T-helper 9 cell (primary cell): ENCODE measurements at regions not wholly inside any gene's neighbourhood (a gene's known extent, or its start where the extent isn't known, plus 50 kb on each side); places are given as distances from the start of the nearest gene placed in this dataset.

Experiments
- DNase-seq: peaks from one replicate; pipeline ENCODE4 v3.0.0-alpha.2; 2020

DNA sequence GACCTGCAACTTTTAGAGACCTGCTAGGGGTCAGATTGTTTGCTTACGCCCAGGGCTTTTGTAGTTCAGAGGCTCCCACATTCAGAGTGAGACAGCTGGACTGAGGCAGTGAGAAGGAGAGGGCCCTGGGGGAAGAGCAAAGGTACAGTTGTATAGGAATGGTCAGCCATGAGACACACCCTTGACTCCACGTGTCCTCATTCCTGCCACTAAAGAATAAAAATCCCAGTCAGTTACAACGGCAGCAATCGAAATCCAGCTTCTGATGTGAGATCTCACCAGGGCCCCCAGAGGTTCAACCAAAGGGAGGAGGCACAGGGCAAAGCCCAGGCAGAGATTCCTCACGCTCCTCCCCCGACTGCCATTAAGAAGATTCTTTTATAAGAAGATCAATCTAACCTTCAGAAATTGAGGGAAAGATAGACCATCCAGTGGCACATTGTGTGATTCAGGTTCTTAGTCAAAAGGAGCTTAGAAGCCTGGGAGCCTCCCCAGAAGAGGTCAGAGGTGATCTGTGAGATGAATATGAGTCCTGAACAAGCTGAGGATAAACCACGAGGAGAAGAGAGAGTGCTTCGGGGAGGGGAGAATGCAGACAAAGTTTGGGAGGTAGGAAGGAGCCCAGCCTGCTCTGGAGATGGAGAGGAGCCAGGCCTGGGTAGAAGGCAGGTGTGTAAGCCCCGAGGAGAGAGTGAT is 317.0 kb downstream of the CYP26B1 start:
- no peak for DNase-seq

DNA sequence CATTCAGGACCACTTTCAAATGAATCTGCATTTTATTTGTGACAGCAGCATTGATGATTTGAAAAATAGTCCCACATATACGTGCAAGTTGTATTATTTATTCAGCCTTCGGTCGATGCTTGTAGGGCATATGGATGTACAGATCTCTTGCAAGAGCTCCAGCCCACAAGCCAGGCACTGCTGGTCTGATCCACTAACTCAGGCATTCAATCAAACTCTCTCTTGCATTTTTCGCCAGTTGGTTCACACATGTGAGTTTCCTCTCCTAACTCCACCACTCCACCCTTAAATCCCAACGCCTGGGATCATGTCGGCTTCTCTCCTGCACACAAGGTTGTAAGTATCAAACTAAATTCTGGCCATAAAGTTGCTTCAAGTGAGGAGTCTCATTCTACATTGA is 318.7 kb downstream of the CYP26B1 start:
- no peak for DNase-seq

DNA sequence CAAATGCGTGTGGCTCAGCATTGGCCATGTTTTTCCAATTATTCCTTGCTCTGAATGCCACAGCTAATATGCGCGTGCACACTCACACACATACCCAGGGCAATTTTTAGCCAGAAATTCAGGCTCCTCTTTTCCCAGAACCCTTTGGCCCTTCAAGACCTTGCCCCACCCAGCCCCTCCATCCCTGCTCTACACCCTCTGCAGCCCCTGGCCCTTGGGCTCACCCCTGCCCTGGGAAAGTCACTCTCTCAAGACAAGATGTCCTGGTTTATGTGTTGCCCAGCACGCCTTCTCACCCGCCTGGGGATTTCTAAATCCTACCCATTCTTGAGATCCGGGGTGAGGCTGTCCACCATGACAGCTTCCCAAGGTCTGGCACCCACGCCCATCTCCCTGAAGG is 319.7 kb downstream of the CYP26B1 start:
- no peak for DNase-seq

DNA sequence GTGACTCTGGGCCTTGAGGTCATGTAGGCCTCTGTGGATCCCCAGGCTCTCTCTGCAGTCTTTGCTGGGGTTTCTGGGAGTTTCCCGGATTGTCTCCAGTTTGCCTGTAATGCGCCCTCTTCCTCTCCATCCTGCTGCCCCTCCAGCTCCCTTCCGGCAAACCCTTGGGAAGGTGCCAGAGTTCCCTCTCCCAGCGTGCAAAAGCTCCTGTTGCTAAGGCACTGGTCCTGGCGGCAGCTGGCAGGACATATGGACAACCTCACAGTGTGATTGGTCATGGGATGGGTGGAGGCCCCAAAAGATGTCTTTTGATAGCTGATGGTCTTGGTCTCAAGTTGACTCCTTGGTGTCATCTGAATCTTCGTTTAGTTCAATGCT is 320.1 kb downstream of the CYP26B1 start:
- DNase-seq = no peak

DNA sequence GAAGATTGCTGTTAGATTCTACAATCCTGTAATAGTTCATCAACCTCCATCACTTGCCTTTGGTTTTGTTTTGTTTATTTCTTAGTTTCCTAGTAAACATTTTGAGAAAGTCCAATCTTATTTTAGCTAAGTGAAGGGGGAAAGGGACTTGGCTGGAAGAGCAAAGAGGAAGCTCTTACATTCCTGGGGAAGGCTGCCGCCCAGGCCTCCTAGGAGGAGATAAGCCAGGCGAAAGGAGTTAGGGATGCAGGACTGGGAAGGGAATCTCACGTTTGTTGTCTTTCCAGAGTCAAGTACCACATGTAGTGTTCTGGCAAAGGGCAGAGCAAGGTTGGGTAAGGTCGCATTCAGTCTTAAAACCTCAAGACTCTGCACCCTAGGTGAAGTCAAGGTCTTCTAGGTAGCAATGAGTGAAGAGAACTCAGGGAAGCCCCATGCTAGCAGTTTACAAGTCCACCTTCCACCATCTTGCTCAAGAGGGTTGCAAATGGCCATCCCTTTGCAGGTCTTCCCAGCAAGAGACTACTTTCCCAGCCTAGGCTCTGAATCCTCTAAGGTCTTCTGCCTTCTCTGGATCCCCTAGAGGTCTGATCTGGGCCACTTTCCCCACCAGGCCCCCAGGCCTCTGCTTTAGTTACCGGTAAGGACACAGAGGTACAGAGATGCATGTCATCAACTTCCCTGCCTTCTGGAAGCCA is 320.7 kb downstream of the CYP26B1 start:
- DNase-seq = no peak

DNA sequence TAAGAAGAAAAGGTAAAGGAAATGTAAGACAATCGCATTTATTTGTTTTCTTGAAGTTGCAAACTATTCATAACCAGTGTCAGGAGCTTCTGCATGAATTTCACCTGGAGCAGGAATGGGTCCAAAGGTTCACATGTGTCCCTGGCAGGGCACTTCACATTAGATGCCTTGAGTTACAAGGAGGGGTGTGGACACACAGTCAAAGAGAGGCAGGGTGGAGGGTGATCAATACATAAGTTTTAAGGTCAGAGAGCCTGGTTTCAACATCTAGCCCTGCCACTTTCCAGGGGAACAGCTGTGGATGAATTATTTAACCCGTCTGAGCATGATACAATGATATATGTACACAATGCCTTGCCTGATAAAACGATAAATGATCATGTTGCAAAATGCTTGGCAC is 321.4 kb downstream of the CYP26B1 start:
- DNase-seq = no peak

DNA sequence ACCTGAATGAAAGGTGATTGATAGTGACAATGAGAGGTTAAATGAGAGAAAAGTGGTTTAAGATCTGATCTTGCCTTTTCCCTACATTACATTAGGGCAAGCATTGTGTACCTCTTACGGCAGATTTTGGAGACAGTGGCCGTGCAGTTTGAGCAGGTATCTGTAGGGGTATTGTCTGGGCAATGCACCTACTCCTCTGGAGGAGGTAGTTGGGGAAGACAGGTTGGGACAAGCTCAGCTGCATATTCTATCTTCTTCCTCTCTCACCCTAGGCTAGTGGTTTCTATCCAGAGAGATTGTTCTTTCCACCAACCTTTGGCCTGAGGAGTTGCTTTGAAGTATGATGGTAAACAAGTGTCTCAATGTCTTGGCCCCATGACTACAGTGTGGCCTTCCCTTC is 323.2 kb downstream of the CYP26B1 start:
- DNase-seq = no peak

DNA sequence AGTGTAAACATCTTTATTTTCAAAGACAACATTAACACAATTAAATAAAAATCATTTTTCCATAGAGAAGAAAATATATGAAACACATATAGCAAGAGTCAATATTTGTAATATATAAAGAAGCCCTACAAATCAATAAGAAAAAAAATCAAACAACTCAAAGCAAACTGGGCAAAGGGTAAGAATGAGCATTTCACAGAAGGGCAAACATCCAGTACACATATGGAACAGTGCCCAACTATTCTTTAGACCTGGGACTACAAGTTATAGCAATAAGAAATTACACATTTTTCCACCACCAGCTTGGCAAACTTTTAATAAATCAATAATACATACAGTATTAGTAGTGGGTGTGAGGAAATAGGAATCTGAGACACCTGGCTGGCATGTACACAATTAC is 324.1 kb downstream of the CYP26B1 start:
- no peak for DNase-seq

DNA sequence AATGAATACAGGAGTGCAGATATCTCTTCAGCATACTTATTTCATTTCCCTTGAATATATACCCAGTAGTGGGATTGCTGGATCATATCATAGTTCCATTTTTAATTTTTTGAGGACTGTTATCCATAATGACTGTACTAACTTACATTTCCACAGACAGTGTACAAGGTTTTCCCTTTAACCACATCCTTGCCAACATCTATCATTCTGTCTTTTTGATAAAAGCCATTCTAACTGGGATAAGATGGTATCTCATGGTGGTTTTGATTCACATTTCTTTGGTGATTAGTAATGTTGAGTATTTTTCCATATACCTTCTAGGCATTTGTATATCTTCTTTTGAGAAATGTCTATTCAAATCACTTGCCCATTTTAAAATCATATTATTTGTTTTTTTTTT is 325.2 kb downstream of the CYP26B1 start:
- DNase-seq = no peak

DNA sequence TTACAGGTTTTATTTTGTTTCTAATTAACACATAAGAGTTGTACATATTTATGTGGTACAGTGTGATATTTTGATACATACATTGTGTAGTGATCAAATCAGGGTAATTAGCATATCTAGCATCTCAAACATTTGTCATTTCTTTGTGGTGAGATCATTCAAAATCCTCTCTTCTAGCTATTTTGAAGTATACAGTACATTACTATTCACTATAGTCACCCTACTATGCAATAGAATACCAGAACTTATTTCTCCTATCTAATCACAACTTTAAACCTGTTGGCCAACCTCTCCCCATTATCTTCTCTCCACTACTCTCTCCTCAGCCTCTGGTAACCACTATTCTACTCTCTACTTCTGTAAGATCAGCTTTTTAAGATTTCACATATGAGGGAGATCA is 325.8 kb downstream of the CYP26B1 start:
- DNase-seq = no peak

DNA sequence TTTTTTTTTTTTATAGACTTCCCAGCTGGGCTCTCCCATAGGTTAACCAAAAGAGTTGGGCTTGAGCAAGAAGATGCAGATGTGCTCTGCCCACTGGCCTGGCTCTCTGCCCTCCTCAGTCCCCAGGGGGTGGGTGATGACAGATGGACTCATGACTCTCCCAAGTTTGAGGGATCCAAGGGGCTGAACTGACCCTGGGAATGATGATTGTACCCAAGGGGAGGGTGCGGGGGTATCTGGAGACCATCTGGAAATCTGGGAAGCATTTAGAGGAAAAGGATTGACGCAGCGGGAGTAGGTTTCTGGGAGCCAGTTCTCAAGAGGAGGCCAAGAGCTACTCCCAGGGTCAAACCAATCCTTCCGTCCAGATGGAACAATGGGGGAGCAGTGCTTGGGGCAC is 330.8 kb downstream of the CYP26B1 start:
- no peak for DNase-seq

DNA sequence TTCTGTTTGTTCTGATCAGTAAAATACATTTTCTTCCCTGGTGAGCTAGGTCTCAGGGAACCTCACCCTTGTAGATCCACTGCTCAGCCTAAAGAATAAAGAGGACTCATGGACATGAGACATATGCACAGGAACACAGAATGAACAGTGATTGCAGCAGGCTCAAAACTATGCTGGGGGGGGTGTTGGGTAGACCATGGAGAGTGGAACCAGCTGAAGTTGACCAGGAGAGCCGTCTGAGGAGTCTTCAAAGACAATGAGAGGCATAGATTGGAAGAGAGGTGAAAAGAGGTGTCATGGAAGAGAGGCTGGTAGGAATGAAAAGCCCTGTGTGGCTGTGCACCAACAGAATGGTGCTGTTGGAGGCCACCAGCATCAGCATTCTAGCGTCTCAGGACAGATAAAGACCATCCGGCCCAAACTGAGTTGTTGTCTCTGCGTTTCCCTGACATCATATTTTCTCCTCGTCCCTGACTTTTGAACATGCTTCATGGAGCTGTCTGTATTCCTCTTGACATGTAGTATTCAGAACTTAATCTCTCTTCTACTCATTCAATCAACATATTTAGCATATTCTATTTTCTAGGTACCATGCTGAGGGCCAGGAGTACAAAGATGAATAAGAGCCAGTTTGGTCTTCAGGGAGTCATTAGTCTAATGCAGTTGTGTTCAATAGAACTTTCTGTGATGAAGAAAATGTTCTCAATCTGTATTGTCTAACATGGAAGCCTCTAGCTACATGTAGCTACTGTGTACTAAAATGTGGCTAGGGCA is 331.8 kb downstream of the CYP26B1 start:
- DNase-seq = no peak

DNA sequence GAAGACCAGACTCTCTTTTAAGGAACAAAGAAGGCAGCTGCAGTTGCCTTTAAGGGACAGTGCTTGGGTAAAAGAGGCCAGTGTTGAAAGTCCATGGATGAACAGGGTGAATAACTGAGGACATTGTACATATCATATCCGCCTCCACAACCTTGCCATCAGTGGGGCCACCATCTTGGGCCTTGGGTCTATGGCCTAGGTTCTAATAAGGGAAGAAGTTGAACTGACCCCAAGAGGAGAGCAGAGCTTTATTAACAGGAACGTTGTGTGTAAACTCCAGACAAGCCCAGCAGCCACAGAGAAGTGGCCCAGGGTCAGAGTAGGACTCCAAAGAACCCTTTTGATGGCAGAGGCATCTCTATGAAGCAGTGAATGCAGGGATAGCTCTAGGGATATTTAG is 332.8 kb downstream of the CYP26B1 start:
- DNase-seq = no peak

DNA sequence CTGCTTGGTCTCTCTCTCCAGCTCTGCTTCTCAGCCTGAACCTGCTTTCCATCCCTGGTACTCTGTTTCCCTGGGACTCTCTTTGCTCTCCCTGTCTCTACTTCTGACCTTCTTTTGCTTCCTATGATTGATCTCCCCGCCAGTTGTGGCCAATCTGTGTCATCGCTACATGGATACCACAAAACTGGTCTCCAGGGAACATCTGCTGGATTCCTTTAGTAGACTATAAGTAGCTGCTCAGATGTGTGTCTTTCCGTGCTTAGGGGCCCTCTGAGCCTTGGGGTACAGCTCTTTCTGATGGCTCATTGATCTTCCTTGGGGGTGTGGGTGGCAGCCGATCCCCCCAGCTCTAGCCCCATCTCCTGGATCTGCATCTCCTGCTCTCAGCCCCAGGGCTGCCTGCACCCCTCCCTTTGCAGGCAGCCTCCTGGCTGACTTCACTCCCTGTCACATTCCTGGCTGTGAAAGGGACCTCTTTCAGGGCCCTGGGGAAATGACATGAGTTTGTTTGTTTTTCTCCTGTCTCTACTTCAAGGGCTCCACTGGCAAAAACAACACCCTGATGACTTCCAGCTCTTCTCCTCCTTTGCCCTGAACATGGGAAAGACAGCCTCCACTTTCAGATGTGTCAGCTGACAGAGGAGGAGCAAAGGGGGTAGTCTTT is 333.7 kb downstream of the CYP26B1 start:
- no peak for DNase-seq

DNA sequence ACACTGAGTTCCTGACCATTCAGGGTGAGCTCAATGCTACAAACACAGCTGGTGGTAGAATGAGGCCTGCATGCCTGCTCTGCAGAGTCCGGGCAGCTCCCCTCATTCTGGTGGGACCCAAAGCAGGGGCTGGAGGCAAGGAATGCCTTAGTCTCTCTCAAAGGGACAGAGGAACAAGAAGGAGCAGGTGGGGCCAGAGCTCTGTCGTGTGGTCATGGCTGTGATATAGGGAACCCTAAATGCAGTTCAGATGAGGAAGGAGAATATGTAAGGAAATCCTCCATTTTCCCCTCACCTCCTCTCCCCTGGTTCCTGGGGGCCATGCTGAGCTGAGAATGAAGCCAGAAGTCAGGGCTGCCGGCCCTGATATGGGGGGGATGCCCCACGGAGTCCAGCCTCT is 334.3 kb downstream of the CYP26B1 start:
- DNase-seq = no peak

DNA sequence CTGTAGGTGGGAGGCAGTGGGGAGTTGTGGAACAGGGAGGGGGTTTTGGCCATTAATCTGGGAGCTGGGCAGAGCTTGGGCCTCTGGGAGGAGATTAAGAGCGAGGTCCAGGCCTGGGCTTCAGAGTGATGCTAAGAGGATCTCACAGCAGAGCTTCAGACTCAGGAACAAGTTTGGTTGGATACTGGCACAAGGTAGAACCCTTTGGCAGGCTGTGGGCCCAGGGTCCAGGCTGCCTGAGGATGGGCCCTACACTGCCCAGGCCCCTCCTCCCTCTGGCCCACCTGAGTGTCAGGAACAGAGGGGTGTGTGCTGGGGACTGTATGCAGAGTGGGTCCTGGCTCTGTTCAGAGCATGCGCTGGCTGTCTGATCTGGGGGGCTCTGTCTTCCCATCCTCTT is 334.9 kb downstream of the CYP26B1 start:
- DNase-seq = no peak

DNA sequence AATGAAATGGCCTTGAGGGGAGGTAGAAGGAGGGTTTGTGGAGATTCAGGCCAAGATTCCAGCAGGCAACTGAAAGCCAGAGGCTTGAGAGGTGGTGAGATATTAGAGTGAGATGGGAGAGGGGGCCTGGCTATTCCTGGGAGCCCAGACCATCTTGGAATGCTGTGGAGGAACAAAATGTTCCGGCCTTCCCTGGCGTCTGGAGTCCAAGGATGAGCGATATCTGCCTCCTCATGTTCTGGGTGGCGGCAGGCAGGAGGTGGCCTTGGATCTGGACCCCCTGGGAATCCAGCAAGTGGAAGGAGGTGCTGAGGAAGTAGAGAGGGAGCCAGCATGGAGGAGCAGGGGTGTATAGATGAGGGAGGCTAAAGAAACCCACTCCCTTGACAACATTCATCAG is 335.9 kb downstream of the CYP26B1 start:
- no peak for DNase-seq

DNA sequence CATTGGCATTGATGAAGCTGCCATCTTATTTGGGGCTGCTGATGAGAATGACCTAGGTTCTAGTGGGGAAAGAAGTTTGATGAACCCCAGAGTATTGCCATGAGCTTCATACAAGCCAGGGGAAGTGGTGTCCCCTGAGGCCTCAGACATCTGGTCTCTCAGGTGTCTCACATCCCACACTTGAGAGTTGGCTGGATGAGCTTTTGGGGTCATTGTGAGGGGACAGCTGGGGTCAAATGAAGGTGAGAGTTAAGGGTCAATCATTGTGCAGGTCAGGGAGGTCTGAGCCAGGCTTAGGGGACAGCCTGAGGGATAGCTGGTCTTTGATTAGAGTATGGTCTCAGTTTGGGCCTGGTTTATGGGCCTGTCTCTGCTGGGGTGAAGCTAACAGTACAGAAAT is 336.5 kb downstream of the CYP26B1 start:
- no peak for DNase-seq

DNA sequence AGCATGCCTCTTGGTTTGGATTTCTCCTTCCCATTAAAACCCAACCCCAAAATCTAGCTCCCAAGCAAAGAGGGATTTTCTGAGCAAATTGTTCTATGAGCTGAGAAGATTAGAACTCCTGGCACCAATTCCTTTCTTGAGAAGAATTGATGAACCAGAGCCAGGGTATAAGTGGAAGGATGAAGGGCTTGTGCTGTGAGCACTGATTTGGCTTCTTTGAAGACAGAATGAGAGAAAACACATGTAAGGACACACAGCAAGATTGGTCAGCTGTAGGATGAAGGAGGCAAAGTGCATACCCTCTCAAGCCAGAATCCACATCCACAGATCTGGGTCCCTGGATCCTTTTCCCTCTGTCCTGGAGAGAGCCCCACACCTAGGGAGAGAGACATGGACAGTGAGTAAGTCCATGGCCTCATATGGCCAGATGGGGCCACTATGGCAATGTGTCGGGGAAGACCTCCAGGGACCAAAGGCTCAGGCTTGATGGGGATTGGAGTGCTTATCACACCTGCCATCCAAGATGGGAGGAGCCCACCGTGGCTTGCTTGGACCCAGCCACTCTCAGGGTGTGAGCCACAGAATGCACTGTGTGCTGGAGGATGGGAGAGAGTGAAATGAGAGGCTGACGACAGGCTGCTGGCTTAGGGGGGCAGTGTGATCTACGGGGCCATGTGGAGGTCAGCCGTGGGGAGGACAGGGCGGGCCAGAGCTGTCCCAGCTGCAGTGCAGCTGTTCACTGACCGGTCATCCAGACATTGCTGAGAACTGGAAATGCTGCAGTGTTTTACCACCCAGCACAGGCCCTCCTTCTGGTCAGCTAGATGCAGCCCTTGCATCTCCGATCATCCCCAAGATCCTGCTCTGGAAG is 339.8 kb downstream of the CYP26B1 start:
- DNase-seq = no peak

DNA sequence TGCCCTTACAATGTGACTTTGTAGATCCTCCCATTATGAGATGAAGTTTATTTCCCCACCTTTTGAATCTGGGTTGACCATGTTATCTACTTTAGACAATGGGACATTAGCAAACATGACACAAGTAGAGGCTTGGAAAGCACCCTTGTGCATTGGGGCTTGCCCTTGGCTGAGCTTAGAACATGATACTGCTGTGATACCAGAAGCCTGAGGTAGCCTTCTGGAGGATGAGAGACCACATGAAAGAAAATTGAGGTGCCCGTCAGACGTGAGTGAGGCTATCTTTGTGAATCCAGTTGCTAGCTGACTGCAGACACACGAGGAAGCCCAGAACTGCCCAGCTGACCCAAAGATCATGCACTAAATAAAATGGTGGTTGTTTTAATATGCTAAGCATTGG is 341.2 kb downstream of the CYP26B1 start:
- DNase-seq = no peak

DNA sequence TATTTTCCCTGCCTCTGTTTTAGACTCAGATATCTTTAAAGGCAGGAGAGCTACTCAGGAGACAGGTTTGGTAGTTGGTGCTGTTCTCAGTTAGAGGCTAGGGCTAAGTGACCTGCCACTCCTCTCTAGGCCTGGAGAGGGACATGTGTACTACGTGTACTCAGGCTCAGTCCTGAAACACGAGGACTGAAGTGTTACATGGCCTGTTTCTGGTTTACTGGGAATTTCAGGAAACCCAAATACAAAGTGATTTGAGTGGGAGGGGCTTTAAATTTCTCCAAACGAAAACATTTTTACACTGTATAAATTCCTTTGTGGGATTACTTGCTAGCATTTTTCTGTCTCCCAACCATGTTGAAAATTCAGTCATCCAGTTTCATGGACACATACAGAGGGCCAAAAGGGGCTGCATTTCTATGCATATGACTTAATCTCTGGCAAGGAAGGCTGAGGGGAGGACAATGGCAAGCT is 343.3 kb downstream of the CYP26B1 start:
- DNase-seq = no peak

DNA sequence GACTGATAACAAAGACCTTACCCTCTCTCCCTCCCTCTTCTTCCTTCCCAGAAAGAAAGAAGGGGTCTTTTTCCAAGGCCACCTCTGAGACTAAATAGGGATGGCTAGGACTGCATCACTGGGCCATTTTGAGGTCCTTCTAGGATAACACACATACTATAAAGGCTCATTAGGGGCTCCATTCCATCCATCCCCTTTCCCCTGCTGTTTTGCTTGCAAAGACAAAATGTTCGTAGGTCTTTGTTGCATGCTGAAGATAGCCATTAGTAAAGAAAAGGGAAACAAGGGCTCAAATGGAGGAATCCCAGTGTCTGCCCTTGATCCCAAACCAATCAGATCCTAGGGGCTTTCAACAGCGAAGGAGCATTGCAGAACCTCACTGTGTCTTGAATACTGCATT is 344.3 kb downstream of the CYP26B1 start:
- DNase-seq = no peak
